ENCODE measurements at regions not wholly inside any gene's neighbourhood (a gene's known extent, or its start where the extent isn't known, plus 50 kb on each side); places are given as distances from the start of the nearest gene placed in this dataset.
"Not testable (repeated sequence)": the region's sequence is repeated elsewhere in the genome, so short reads cannot be mapped to it uniquely, and the experiment has no call there.

DNA sequence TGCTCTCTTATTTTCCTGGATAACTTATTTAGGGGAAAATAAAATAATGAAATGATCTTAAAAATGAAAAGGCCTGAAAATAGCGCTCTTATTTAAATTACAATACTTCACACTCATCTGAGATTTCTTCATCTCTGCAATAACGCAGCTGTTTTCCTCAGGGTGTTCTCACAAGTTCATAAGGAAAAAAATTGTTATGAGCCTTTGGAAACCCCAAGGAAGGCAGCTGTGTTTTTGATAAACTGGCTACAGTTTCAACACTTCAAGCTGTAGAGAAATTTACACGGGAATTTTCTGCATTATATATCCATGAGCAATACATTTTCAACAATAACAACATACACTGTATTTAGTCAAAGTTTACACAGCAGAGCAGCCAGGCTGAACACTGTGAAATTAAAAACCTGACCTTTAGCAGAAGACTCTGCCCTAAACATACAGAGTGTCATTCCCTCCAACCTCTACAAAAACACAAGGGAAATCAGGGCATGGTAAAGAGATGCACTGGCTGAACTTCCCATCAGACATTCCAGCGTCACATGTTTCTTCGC lies 959.6 kb downstream of the SLC4A3 start:
- DNase-seq: no peak

DNA sequence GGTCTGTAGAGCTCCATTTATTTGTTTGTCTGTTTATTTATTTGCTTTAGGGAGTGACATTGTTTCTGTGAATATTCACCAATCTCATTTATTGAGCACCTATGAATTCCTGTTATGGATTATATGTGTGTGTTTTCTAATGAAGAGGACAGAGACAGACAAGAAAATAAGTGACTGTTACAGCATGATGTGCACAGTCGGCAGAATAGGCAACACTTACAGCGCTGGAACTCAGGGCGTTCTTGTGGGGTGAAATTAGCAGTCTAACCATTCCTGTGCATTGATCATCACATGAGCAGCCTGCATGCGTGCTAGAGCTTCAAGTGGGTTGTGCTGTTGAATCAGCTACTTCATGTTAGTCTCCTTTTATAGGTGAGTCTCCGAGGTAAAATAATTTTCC lies 960.7 kb downstream of the SLC4A3 start:
- DNase-seq: no peak

DNA sequence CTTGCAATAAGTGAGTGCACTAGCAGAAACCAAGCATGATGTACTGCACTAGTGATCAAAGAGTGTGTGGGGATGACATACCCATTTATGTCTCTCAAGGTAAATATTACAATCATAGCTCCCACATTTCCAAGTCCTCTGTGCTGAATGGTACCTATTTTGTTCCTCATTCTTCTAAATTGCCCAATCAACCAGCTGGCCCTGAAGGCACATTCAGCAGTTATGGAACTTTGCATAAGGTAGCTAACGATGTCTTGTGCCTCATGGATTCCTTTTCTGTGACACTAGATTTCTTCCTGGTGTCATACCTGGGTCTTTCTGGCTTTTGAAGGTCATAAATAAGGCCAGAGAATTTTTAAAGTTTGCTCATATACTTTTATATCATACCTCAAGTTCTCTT lies 963.0 kb downstream of the SLC4A3 start:
- DNase-seq: no peak

DNA sequence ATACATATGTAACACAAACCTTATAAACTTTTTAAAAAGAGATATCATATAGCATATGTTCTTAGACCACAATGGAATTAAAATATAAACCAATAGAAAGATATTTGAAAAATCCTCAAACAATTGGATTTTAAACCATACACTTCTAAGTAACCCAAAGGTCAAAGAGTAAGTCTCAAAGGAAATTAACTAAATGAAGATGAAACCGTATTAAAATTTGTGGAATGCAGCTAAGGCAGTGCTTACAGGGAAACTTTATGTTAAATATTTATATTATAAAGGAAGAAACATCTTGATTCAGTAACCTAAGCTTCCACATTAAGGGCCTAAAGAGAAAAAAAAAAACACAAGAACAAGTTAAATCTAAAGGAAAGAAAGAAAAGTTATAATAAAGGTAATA lies 966.1 kb downstream of the SLC4A3 start:
- DNase-seq: no peak

DNA sequence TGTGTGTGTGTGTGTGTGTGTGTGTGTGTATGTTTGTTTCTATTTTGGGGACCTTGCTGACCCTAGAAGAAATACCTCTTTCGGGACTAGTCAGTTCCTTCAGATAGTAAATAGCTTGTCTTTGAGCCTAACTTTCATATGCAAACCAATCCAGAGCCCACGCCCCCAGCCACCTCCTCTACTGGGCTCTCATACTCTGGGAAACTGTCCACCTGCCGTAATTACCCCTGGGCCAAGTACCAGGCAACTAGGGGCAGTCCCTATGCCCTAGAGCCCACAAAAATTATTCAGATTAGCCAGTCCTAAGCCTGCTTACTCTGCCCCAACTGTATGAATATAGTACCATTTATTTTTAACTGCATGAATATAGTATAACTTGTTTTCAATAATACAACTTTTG lies 970.4 kb downstream of the EPHA4 start:
- DNase-seq: no peak

DNA sequence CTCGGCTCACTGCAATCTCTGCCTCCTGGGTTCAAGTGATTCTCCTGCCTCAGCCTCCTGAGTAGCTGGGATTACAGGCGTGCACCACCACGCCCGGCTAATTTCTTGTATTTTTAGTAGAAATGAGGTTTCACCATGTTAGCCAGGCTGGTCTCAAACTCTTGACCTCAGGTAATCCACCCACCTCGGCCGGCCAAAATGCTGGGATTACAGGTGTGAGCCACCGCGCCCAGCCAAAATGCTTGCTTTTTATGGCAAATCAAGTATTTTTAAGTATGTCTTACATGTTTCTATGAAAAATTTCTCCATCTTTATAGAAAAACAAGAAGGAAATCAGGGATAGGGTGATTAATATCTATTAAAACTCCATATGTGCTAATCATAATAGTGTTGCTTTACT lies 959.1 kb downstream of the EPHA4 start:
- not testable (repeated sequence) for DNase-seq

DNA sequence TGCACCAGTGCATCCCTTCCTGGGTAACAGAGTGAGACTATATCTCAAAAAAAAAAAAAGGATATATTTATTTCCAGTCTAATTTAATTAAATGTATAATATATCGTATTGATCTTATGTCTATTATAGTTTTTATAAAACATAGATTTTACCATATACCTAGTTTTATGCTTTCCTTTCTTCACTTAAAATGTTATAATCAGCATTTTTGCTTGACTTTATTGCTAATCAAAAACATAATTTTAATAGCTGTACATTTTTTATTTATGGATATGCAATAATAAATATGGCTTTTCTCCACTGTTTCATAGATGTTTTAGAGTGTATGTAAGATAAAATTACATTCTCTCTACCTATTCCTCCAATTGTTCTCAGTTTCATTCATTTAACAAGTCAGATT lies 958.0 kb downstream of the EPHA4 start:
- no peak for DNase-seq

DNA sequence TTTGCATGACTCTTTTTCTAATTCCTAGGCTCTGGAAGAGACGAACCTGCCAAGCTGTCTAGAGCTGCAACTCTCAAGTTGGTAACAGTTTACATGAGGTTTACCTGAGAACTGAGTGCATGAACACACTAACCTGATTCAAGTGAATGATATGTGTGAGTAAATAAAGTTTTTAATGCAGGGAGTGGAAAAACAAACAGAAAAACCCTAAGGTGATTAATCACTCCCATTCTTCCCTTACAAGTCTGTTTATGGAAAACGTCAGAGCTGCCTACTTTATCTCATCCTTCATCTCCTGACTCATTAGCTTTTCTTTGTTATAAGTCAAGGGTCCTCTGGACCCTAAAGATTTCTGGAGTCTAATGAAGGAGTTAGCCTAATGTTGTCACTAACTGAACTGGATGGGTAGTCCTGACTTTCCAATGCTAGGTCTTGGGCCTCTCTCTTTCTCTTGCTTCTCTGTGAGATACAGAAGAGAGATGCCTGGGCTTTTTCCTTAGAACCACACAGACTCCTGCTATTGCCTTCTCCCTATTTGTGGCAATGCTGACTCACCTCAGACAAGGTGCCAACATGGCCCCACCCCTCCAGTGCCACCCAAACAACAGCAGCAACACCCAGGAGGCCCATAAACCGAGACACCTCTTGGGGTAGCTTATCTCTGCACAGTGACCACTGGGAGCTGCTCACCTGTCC lies 952.4 kb downstream of the EPHA4 start:
- no peak for DNase-seq

DNA sequence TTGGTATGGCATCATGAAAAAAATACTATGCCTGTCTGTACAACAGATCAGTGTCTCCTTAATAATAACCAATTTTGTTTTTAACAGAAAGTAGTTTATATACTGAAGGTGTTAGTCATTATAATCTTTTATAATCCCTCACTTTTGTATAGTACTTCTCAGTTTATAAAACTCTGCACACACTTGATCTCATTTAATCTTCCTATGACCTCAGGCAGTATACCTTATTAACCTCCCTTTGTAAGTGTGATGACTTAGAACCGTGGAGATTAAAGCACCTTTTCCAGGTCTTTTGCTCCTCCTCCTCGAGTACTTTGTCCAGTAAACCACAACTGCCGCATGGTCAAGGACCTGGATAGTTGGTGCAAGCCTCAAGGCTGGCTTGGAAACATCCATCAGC lies 945.5 kb downstream of the EPHA4 start:
- no peak for DNase-seq

DNA sequence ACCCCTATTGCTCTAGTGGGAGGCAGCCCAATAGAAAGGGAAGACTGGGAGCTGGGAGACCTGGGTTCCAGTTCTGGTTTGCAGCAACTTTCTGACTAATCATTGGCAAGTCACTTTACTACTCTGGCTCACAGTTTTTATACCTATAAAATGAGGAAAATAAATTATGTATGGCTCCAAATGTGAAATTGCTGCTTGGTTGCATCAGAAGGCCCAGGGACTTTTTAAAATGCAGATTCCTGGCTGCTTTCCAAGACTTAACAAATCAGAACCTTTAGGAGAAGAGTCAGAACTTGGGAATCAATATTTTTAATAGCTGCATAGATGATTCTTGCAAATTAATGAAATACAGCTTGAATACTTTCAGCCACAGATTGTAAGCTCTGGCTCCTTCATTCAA lies 943.9 kb downstream of the EPHA4 start:
- no peak for DNase-seq

DNA sequence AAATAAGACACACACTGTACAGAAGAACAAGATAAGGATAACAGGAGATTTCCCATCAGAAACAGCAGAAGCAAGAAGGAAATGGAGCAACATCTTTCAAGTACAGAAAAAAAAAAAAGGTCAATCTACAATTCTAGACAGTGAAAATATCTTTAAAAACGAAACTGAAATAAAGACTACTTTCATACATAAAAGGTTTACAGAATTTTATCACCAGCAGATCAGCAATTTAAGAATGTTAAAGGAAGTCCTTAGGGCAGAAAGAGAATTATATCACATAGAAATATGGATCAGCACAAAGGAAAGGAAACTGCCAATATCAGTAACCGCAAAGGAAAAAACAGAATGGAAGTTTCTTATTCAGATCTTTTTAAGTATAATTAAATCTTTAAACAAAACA lies 931.0 kb downstream of the EPHA4 start:
- DNase-seq: no peak

DNA sequence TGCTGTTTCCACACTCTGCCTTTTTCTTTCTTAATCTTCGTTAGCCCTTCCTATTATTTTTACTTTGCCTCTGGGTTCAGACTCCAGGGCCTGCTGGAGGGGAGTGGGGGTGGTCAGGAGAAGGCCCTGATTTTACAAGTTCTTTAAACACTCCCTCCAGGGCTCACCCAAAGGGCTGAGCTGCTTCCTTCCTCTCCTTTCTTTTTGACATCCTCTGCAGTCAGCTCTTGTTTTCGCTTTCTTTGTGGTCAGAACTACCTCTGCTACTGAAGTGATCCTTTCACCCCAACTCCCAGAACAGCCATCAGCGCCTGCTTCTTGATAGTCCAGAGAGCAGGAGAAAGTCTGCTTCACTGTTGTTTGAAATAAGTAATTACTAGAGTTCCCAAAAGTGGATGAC lies 925.7 kb downstream of the EPHA4 start:
- DNase-seq: no peak

DNA sequence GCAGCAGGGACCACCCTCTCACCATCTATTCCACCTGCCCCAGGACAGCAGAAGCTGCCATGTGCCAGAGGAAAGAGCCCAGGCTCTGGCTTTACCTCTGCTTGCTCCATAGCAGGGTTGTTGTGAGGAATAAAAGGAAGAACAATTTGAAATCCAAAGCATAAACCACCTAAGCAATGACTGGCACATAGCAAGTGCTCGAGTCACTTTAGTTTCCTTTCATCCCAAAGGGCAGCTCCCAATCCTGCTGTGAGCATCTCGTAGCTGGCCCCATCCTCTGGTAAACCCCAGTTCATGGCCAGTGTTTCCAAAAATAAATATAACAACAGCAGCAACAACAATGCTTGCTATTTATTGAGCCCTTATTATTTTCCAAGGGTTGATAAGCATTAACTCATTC lies 923.5 kb downstream of the EPHA4 start:
- DNase-seq: no peak

DNA sequence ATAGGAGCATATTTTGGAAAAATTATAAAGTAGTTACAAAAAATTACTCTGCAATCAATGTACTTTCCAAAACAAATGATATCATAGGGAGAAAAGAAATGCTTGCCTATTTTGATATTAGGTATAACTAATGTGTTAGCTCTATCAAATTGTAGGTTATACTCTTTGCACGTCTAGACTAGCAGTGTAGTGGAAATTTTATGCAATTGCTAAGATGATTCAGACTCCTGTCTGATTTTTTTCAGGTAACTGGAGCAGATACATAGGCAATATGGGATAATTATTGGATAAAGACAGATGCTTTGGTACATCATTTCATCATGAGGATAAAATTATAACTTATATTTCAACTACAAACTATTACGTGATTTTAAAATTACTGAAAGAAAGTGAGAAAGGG lies 918.3 kb downstream of the EPHA4 start:
- no peak for DNase-seq

DNA sequence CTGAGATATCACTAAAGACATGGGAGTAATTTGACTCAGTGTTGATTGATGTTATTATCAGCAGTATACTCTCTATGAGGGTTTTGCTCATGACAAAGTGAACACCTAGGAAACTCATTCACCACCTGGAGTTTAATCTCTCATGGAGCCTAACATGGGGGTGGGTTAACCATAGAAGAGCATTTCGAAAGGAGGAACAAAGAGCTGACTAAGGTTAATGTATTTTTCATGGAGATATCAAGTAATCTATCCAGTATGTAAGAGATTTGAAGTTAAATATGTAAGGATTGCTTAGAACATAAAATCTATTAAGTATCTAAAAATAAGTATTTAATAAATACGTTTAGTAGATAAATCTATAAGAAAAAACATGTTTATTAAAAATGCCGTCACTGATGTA lies 917.8 kb downstream of the EPHA4 start:
- DNase-seq: no peak

DNA sequence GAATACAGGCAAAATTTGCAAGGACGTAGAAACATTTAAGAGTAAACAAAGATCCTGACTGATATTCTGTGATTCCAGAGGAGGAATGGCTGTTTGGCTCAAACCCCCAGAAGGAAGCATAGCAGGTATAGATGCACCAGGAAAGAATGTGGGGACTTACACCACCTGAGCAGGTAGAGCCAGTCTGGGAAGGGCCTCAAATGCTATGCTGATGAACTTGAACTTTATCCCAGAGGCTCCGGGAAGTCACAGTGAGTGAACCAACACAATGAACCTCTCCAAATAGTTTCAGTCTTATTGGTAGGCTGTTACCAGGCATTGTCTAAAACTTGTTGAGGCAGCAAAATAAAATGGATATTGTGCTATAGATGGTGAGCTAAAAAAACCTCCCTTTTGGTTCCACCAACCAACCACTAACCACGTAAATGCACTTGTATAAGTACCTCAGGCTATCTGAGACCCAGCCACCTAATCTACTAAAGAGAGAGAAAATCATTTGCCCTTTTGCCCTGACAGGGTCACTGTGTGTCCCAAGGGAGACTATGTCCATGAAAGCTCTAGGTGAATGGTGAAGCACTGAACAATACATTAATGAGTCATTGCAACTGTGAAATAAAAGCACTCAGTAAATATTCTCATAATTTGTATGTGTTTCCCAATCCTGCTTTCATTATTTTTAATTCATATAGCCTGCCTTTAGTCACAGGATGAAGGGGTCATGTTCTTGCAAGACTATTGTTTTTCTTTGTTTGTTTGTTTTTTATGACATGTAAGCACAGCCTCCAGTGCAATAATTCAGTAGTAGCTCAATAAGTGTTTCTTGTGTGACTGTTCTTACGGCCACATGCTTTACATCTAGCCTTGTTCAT lies 911.6 kb downstream of the EPHA4 start:
- DNase-seq: no peak

DNA sequence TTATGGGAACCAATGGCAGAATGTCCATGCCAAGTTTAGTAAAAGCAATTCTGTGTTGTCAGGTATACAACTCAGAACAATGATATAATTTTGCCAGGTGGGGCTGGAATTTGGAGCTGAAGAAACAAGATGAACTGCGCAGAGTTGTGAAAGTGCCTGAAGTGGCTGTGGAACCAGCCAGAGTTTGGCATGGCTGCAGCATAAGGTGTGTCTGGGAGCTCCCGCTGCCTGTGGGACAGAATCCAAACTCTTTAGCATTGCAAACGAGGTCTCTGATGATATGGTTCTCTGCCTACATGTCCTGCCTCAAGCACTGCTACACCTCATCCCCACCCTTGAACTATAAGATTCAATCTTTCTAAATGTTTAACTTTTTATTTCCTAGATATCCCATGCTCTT lies 909.7 kb downstream of the EPHA4 start:
- no peak for DNase-seq

DNA sequence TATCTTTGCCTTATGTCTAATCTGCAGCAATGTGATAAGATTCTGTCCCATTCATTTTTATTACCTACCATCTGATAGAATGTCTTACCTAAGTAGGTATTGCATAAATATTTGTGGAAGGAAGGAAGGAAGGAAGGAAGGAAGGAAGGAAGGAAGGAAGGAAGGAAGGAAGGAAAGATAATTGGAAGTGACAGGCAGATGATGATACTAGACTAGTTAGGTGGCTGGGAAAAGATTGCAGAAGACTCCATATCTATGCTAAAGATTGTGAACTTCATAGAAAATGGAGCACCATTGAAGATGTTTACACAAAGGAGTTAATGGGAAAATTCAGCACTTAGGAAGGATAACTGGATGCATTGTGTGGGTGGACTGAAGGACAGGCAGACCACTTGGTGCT lies 909.0 kb downstream of the EPHA4 start:
- DNase-seq: no peak

DNA sequence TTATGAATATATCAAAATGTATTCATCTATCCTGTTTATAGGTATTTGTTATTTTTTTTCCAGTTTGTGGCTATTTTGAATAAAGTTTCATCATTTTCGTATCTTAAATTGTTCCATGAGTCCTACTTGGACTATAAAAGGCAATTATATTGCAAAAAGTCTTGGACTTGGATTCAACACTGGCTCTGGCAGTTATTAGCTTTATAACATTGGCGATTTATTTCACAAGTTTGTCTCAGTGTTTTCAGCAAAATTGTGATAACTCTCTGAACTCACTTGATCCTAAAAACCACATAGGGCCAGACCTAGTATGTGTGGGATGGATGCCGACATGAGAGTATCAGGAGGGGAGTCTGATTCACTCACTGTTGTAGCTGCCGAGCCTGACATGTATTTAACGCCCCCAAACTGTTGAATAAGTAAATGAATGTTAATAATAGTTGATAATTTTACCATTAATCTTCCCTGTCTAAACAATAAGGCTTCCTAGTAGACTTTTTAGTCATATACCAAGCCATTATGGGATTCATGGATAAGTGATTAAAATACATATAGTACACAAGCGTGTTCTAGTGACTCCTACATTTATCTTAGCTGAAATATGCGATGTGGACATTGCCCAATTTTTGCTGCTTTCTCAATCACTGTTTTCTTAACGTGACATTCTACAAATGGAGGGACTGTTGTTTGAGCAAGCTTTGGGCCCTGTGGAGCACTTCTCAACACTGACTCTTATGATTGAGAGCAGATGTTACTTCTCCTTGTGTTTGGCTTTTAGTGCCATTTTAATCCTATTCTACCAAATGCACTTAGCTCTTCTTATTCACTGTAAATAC lies 907.6 kb downstream of the EPHA4 start:
- no peak for DNase-seq

DNA sequence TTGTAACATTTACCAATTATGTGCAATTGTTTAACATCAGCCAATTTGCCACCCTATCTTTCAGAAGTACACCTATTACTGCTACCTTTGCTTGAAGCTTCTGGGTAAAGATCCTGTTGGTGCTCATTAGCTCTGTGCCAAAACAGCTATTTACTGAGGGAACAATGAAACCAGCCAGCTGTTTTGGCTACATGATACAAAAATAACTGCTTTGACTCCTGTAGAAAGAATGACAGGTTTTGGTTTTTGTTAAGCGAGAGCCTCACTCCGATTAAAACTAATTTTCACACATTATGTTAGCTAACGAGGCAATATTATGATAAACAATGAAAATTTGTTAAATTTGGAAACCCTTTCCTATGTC lies 907.0 kb downstream of the EPHA4 start:
- DNase-seq: no peak

DNA sequence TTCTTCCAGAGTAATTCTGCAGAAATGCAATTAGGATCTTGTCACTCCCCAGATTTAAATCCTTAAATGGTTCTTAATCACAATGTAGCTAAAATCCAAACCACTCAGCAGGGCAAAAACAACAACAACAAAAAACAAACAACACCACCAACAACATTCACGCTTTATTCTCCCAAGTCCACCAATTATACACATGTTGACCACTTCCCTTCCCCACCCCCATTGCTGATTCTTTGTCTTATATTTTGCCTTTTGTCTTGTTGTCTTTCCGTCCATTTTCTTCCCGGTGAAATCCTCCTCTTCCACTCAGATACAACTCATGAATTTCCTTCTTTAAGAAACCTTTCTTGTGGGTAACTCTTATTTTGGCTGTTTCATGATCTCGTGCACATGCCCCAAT lies 902.8 kb downstream of the EPHA4 start:
- DNase-seq: no peak

DNA sequence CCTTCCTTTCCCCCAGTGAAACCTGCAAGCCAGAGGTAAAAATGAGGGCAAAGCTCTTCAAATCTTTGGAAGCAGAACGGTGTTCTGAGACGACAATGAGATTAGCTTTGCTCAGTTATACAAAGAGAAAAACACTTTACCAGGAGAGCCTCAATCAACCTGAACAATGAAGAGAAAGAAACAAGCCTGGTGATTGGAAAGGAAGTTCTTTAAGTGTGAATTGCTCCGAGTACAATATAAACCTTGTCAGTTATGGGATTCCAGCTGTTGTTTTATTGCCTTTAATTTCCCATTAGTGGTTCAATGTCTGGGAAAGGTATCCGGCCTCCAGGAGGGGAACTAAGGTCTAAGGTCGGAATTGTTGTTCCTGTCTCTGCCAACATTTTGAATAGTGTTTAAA lies 901.6 kb downstream of the EPHA4 start:
- DNase-seq: no peak

DNA sequence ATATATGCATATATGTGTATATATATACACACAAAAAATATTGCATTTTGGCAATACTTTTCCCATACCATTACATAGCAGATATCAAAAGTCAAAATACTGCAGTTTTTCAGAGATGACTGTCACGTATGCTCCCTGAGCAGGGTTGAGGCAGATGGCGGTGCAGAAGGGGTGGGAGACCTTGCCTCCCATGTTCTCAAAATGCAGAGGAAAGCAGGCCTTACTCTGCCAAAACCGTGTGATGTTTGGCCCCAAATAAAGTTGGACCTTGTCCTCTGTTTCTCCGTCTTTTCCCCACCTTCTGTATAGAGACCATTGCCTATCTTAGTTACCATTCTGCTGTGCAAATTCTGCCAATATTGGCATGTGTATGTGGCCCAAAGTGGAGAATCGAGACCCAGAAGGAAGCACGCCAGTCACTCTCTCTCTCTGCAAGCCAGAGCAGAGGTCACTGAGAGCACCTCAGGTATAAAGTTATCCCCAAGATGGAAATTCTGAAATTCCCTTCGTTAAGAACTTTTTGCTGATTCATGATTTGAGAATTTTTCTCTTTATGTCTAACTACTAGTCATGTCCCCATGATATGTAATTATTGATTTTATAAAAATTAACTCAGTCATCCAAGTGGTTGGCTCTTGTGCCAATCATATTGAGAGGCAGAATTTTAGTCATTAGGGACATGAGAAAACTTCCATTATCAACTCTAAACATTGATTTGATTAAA lies 898.8 kb downstream of the EPHA4 start:
- no peak for DNase-seq

All from CD4-positive, alpha-beta T cell treated with Interferon alpha-2 for 1 hour (primary cell).